GM06990 (cell line): ENCODE measurements at regions not wholly inside any gene's neighbourhood (a gene's known extent, or its start where the extent isn't known, plus 50 kb on each side); places are given as distances from the start of the nearest gene placed in this dataset.

Experiments
- DNase-seq: peaks from one replicate; pipeline ENCODE4 v3.0.0-alpha.2; 2011; ENCODE audit not compliant: insufficient read length; ENCODE audit errors: extremely low read depth
- H3K27me3 ChIP-seq: replicated peaks from 2 replicates; pipeline ENCODE4 v1.6.0; 2011; ENCODE audit warnings: low read length; ENCODE audit not compliant: control insufficient read depth, insufficient read depth
- H3K36me3 ChIP-seq: 2 replicates; pipeline ENCODE4 v1.5.1; 2011; ENCODE audit warnings: low read length; ENCODE audit not compliant: control insufficient read depth, insufficient read depth
- H3K4me3 ChIP-seq: replicated peaks from 2 replicates; pipeline ENCODE4 v1.5.1; 2011; ENCODE audit warnings: low read depth, mild to moderate bottlenecking, control low read depth, low read length
- TF ChIP-seq, protein P1 (sequence below): IDR thresholded peaks from 2 replicates; pipeline ENCODE4 v1.5.1; 2011; ENCODE audit warnings: low read length, control low read depth, mild to moderate bottlenecking, inconsistent platforms; ENCODE audit not compliant: insufficient read depth, poor library complexity, severe bottlenecking

DNA sequence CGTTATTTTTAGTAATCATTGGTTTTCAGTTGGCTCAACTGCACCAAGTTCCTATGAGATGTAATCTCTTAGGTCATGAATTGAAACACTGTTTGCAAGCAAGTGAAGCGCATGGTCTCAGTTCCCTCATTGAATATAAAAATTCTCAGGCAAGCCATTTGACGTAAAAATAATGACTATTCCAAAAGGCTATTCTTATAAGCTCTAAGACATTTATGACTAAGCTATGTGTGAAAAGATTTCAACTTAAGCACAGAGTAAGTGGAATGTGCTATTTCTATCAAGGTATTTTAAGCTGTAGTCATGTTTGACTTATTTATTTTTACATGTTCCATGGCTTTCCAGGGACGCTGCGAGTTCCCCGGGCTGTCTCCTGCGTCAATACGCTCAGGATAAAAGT lies 248.5 kb downstream of the THBS2 start:
- Histone ChIP-seq H3K4me3 (no peak overlapping the region), H3K27me3 (no peaks in the 10 kb centered on the region), H3K36me3 (no peaks in the 10 kb centered on the region)
- no peak for DNase-seq
- TF ChIP-seq, protein P1, sequence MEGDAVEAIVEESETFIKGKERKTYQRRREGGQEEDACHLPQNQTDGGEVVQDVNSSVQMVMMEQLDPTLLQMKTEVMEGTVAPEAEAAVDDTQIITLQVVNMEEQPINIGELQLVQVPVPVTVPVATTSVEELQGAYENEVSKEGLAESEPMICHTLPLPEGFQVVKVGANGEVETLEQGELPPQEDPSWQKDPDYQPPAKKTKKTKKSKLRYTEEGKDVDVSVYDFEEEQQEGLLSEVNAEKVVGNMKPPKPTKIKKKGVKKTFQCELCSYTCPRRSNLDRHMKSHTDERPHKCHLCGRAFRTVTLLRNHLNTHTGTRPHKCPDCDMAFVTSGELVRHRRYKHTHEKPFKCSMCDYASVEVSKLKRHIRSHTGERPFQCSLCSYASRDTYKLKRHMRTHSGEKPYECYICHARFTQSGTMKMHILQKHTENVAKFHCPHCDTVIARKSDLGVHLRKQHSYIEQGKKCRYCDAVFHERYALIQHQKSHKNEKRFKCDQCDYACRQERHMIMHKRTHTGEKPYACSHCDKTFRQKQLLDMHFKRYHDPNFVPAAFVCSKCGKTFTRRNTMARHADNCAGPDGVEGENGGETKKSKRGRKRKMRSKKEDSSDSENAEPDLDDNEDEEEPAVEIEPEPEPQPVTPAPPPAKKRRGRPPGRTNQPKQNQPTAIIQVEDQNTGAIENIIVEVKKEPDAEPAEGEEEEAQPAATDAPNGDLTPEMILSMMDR = no peak

- no peak for DNase-seq
- TF ChIP-seq, protein P1 = no peak
- Histone ChIP-seq H3K36me3 (no peaks in the 10 kb centered on the region), H3K4me3 (no peak overlapping the region), H3K27me3 (no peaks in the 10 kb centered on the region)
Measured at GRCh38 chr6:169000022-169000421, 253.6 kb downstream of the THBS2 start.

GRCh38 chr6:168999392-168999791 lies 254.3 kb downstream of the THBS2 start:
- no peak overlapping the region for H3K4me3 ChIP-seq
- no peaks in the 10 kb centered on the region for H3K27me3 ChIP-seq
- TF ChIP-seq, protein P1 = no peak
- no peak for DNase-seq
- no peaks in the 10 kb centered on the region for H3K36me3 ChIP-seq

- TF ChIP-seq, protein P1 = no peak
- no peak for DNase-seq
- Histone ChIP-seq H3K27me3 (no peaks in the 10 kb centered on the region), H3K4me3 (no peak overlapping the region), H3K36me3 (no peaks in the 10 kb centered on the region)
Measured at GRCh38 chr6:168996356-168996625, 257.4 kb downstream of the THBS2 start.

DNA sequence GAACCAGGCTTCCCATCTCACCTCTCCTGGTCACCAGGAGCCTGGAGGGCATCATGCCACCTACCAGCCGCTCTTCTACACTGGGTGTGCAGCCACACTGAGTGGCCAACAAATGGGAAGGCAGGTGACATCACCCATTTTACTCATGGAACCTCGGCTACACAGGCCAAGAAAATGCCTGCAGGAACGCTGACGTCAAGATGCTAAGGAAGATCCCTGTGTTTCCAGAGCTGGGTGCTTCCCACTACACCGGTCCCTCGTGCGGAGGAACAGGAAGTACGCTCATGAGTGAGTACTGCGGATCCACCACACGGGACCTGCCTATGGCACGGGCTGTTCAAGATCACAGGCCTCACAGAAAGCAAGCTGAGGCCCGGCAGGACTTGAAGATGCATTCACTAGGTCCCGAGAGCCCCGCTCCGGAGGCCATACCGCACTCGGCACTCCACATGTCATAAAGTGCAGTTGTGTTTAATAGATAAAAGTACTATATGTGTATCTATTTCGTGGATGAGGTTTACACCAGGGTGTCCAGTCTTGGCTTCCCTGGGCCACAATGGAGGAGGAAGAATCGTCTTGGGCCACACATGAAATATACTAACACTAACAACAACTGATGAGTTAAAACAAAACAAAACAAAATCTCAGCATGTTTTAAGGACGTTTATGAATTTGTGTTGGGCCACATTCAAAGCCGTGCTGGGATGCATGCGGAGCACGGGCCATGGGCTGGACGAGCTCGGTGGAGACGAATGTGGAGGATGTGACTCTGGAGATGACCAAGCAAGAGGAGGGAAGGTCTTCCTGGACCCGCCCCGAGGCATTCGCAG lies 257.9 kb downstream of the THBS2 start:
- no peak for DNase-seq
- TF ChIP-seq, protein P1 = no peak
- Histone ChIP-seq H3K27me3 (no peaks in the 10 kb centered on the region), H3K4me3 (no peak overlapping the region), H3K36me3 (no peaks in the 10 kb centered on the region)

DNA sequence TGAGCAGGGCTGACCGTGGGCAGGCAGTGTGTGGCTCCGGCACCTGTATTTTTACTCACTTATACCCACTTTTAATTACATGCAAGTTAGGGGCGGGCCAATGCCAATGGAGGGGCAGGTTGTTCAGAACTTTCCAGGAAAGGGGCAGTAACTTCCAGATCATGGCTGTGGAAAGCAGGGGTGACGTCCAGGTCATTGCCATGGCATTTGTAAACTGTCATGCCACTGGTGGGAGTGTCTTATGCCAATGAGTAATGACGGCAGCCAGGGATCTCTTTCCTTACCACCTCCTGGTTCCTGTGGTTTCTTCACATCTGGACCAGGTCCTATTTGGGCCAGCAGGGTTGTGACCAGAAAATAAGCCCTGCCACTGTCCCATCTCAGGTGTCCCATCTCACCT lies 258.7 kb downstream of the THBS2 start:
- DNase-seq = no peak
- no peaks in the 10 kb centered on the region for H3K36me3 ChIP-seq
- no peak overlapping the region for H3K4me3 ChIP-seq
- TF ChIP-seq, protein P1 = no peak
- H3K27me3 ChIP-seq = no peaks in the 10 kb centered on the region
